Fibroblast of skin of left biceps (primary cell): ENCODE measurements at regions not wholly inside any gene's neighbourhood (a gene's known extent, or its start where the extent isn't known, plus 50 kb on each side); places are given as distances from the start of the nearest gene placed in this dataset.
A peak's percentile ranks its signal among the peaks of the same experiment; 100 is the strongest.
"Not testable (repeated sequence)": the region's sequence is repeated elsewhere in the genome, so short reads cannot be mapped to it uniquely, and the experiment has no call there.

Source experiments
- DNase-seq, 2 experiments: peaks; one replicate each; pipeline ENCODE4 v3.0.0-alpha.2; 2013; ENCODE audit warnings: low read depth in 2 of 2

DNA sequence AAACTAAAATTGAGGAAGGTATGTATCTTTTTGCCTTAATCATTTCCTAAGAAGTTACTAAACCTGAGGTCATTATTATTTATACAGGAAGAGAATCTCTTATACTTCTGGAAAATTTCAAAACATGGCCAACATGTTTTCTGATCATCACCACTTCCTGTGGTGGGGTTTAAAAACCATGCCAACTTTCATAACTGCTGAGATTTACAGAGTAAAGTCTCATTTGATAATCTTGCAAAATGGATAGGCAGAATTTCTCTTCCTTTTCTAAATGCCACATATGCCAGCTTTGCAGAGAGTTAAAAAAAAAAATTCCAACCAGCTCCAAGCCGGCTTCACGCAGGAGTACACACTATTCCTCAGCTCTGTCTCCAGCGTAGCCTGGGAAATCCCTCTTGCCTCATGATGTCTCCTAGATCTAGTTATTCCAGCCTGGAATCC is 124.3 kb upstream of the SPRED1 start:
- no peak for DNase-seq

DNA sequence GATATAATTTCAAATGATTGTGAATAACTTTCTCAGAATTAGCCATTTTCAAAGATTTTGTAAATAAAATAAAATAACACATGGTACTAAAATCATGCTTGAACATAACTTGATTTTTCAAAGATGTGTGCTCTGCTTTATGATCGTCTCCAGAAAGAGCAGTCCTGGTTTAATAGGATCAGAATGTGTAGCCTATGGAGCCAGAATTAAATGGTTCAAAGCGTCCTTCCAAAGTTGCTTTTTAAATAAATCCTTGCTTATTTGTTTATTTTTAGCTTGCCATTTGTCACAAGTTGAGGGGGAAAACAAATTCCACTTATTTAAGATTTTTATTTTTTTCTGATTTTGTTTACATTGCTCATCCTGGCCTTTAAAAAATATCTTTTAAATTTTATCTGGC is 123.7 kb upstream of the SPRED1 start:
- DNase-seq: no peak

- DNase-seq: peak; percentile 99
Observed at GRCh38 chr15:38129531-38130204, 123.0 kb upstream of the SPRED1 start.

DNA sequence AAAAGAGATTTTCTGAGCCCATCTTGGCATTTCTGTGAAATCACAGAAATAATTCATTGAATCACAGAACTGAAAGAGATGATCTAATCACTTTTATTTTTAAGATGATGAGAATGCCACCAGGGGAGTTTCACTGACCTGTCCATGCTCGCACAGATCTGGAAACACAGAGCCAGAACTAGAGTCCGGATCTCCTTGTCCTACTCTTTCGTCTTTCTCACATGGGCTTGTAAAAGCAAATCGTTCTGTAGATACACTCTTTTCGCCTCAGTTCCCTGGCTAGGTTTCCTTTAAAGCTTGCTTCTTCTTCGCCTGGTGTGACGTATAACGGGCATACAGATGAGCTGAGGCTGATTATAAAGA is 122.5 kb upstream of the SPRED1 start:
- DNase-seq: no peak

DNA sequence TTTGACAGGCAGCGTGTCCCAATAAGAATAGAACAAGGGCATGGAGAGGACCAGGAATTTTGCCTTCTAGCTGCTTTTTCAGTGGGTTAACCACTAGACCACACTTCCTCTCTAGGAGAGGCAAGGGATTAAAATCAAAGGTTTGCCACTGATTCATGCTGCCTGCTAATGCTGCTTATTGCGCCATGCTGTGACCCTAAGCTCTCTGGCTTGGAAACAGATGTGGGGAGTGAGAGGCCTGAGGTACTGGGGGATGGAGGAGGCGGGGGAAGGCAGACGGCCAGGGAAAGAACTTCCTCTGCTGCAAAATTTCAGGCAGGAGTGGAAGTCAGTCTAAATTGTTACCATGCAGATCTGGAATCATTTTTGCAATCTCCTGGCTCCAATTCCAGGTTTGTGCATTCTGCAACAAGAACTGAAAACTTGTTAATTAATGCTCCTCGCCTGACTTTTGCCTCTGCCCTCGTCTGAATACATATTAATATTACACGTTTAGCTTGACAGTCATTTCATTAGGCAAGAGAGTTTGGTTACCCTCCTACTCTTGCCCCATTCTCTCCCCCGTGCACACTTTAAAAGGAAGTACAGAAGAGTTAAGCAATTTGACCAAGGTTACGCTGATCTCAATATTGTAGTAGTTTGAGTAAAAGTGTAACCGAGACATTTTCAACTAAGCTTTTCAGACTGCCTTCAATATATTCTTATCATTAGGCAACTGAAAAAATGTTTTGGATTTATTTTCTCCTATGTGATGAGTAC is 121.7 kb upstream of the SPRED1 start:
- DNase-seq: peak; percentile 97 to 98

DNA sequence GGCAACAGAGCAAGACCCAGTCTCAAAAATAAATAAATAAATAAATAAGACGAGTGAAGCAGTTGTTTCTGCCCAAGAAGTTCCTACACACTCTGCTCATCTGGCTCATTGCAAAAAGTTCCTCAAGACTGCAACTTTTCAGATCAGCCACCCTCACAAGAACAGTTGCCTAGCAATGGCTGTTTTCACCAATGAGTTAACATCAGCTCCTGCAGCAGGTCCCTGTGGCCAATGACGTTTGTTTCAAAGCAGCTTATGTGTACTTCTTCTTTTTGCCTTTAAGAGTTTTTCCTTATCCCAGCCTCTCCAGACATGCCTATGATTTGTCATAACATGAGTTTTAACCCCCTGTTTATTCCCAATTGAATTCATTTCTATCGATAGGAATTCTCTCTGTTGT is 118.4 kb upstream of the SPRED1 start:
- DNase-seq: no peak

- DNase-seq: not testable (repeated sequence)
Observed at GRCh38 chr15:38142195-38142594, 110.4 kb upstream of the SPRED1 start.

GRCh38 chr15:38144921-38145320 is 107.7 kb upstream of the SPRED1 start:
- DNase-seq: no peak

DNA sequence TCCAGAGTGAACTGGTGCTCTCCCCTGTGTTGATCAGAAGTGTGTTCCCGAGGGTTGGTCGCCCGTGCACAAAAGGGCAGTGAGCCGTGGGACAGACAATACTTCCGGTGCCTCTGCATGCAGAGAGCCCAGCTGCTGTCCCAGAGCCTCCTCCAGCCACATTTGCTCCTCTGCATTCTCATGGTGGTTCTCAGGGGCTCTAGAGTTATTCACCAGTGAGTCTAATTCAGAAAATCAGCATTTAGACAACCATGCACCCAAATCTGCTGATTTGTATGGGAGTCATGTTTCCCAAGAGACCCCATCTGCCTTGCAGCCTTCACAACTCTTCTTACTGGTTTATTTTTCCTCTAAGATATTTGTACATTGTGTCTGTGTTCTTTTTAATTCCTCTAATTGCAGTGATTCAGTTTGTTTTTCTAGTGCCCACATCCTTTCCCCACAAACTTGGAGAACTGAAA is 107.0 kb upstream of the SPRED1 start:
- no peak for DNase-seq

DNA sequence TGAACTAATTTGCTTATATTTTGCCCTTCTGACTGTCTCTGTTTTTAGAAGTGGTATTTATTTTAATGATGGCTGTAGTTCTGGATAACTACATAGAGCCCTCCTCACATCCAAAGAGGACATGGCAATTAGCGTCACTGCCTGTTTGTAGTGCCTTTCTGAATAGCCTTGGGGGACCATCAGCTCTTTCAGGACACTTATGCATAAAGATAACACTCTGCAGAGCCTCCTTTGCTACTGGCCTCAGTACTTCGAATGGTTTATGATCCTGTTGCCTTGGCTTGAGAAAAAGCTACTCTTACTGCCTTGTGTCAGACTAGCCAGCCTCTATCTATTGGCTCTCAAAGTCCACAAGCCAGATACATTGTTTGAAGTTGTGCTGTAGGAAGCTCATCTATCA is 105.4 kb upstream of the SPRED1 start:
- no peak for DNase-seq

GRCh38 chr15:38148471-38148870 is 104.2 kb upstream of the SPRED1 start:
- peak; percentile 73 to 74 for DNase-seq

DNA sequence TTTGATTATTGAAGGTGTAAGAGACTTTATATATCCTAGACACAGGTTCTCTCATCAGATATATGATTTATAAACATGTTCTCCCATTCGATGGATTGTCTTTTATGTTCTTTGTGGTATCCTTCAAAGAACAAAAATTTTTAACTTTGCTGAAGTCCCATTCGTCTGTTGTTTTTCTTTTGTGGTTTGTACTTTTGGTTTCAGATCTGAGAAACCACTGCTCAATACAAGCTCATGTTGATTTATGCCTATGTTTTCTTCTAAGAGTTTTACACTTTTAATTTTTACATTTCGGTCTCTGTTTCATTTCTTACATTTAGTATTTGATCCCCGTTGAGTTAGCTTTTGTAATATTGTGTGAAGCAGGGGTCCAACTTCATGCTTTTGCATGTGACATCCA is 103.3 kb upstream of the SPRED1 start:
- DNase-seq: no peak

DNA sequence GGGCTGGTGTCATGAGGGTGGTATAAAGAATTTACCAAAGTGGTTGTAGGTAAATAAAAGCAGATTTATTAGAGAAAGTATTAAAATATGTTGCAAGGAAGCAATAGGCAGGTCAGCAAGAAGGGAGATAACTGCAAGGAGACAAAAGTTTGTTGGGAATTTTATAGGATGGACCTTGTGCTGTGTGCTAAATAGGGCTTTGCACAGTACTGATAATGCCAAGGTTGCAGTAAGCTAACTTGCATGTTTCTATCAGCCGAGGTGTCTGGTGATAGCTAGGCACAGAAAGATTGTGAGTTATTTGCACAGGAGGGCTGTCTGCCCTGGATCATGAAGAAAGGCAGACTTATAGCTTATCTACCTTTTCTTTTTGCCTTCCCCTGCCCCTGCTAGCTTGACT is 102.5 kb upstream of the SPRED1 start:
- no peak for DNase-seq

GRCh38 chr15:38150794-38151193 is 101.8 kb upstream of the SPRED1 start:
- no peak for DNase-seq

GRCh38 chr15:38153781-38154180 is 98.9 kb upstream of the SPRED1 start:
- DNase-seq: no peak

DNA sequence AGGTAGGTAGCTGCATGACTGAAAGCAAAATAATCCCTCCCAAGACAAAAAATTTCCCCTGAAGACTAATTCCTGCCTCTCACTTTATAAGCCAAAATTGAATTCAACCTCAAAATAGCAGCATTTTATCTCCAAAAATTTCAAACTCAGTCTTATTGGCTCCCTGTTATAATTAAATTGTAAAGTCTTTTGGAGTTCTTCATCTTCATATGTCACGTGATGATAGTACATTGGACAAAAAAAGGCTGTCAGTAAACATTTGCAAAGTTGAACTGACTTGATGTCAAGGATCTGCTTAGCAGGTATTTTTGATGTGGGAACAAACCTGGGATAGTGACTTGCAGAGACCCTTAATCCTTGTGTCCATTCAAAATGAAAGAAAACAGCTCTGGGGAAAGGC is 98.4 kb upstream of the SPRED1 start:
- DNase-seq: no peak

- no peak for DNase-seq
Observed at GRCh38 chr15:38154837-38155236, 97.8 kb upstream of the SPRED1 start.

GRCh38 chr15:38163658-38164057 is 89.0 kb upstream of the SPRED1 start:
- no peak for DNase-seq

DNA sequence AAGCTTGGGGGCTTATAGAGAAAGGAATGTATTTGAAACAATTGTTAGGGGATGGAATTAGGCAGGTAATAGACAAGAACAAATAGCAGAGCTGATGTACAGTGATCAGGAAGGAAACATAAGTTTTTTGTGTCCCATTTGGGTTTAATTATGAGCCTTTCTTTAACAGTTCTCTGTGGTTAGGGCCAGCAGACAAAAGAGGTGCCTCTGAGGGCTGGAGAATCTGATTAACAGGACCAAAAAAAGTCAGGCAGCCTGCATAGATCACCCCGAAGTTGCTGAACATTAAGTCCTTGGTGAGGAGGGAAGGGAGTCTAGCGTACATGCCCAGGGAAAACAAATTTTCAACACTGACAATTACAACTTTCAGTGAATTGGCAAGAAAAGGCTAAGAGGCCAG is 88.6 kb upstream of the SPRED1 start:
- no peak for DNase-seq

- no peak for DNase-seq
Observed at GRCh38 chr15:38164507-38164906, 88.1 kb upstream of the SPRED1 start.

DNA sequence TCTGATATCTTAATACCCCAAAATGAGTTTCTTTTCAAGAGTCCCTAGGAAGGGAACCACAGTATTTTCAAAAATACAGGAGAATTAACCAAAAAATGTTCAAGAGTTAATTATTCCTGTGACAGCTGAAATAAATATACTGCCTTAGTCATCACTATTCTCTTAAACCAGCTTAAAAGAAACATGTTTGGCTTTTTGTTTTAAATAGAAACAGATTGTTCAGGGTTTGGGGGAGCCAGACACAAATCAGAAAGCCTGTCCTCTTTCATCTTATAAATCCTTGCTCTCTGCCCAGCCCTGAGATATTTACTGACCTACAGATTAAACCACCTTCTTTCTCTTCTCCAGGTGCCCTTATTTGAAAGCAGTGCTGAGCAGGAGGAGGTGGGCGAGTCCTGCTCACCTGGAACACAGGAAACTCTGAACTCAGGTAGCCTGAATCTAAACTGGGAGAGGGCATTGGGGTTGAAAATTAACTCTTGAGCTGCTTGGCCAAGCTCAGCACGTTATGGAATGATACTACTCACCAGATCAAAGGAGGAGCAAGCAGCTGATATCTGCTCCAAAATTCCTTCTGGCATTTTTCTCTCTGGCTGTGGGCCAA is 84.1 kb upstream of the SPRED1 start:
- no peak for DNase-seq

DNA sequence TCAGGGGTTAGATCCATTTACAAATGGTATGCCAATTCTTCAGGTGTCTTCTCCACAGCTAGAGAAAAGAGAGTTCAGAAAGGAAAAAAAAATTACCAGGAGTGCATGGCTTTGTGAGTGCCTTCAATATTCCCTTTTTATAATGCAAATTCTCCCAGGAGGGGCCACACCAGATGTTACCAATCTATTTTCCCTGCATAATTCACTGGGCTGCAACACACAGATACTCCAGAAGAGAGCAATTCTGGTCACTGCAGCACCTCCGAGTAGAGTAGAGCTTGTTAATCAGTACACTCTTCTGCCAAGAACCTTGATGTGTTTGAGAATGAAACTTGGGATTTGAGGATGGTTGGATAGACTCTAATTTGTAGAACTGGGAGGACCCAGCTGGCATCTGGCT is 80.7 kb upstream of the SPRED1 start:
- no peak for DNase-seq

GRCh38 chr15:38174691-38175090 is 77.9 kb upstream of the SPRED1 start:
- no peak for DNase-seq
